ENCODE measurements at regions not wholly inside any gene's neighbourhood (a gene's known extent, or its start where the extent isn't known, plus 50 kb on each side); places are given as distances from the start of the nearest gene placed in this dataset.

DNA sequence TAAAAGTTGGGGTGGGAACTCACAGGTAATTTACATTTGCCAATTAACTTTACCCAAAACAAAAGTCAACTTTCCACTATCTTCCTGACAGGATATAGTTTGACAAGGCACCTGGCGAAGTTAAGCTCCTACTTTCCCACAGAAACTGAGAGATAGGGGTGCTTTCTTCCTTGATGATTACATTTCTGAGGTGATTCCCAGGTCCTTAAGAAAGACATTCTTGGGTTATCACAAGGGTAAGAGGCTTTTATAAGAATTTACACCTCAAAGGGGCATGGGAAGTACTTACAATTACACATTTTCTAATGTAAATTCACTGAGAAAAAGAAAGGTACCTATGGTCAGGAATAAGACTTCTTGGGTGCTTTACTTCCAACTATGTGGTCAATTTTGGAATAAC is 660.9 kb upstream of the MGAT4C start:
- Histone ChIP-seq H3T11ph (ENCODE audit: low read length) (no peak overlapping the region), H4K91ac (ENCODE audit: insufficient read length, low read depth, low read length) (no peak overlapping the region), H3K9ac (ENCODE audit: extremely low read depth, insufficient read length, low read length) (no peak overlapping the region), H3K23ac (ENCODE audit: insufficient read length, low read depth, low read length) (no peak overlapping the region), H3K79me1 (ENCODE audit: insufficient read depth, low read depth, low read length, poor library complexity, severe bottlenecking) (no peaks in the 10 kb centered on the region), H3K79me2 (ENCODE audit: insufficient read depth, low read length) (no peaks in the 10 kb centered on the region), H3K27ac (ENCODE audit: insufficient read length, low read depth, low read length) (no peak overlapping the region), H3K14ac (ENCODE audit: insufficient read depth, low read length) (no peak overlapping the region), H3K27me3 (ENCODE audit: insufficient read depth, low read length) (no peaks in the 10 kb centered on the region), H2AFZ (ENCODE audit: low read length) (no peak overlapping the region), H3K4me1 (ENCODE audit: insufficient read depth, low read length) (no peaks in the 10 kb centered on the region), H2BK12ac (ENCODE audit: insufficient read length, low read depth, low read length) (no peak overlapping the region), H2BK15ac (ENCODE audit: low read depth, low read length) (no peak overlapping the region), H3K56ac (ENCODE audit: insufficient read length, low read depth, low read length) (no peak overlapping the region), H3K23me2 (ENCODE audit: insufficient read length, low read depth, low read length, poor library complexity, severe bottlenecking) (no peaks in the 10 kb centered on the region), H4K20me1 (ENCODE audit: control insufficient read depth, insufficient read depth, insufficient read length) (no peaks in the 10 kb centered on the region), H3K9me3 (ENCODE audit: control insufficient read depth, low read depth, low read length) (no peaks in the 10 kb centered on the region), H3K18ac (ENCODE audit: insufficient read length, low read depth, low read length) (no peak overlapping the region), H3K4ac (ENCODE audit: low read depth, low read length) (no peak overlapping the region), H2BK20ac (ENCODE audit: low read depth, low read length, poor library complexity, severe bottlenecking) (no peak overlapping the region), H2AK5ac (ENCODE audit: insufficient read length, low read length) (no peak overlapping the region), H4K8ac (replicated peaks; ENCODE audit: insufficient read length, low read depth, low read length) (no peak overlapping the region), H2BK5ac (ENCODE audit: insufficient read length, low read length) (no peak overlapping the region), H4K5ac (ENCODE audit: insufficient read length, low read depth, low read length) (no peak overlapping the region), H3K4me2 (ENCODE audit: insufficient read depth, insufficient read length, low read length) (no peak overlapping the region), H2BK120ac (ENCODE audit: low read depth, low read length, poor library complexity, severe bottlenecking) (no peak overlapping the region)
- TF ChIP-seq, protein P1, sequence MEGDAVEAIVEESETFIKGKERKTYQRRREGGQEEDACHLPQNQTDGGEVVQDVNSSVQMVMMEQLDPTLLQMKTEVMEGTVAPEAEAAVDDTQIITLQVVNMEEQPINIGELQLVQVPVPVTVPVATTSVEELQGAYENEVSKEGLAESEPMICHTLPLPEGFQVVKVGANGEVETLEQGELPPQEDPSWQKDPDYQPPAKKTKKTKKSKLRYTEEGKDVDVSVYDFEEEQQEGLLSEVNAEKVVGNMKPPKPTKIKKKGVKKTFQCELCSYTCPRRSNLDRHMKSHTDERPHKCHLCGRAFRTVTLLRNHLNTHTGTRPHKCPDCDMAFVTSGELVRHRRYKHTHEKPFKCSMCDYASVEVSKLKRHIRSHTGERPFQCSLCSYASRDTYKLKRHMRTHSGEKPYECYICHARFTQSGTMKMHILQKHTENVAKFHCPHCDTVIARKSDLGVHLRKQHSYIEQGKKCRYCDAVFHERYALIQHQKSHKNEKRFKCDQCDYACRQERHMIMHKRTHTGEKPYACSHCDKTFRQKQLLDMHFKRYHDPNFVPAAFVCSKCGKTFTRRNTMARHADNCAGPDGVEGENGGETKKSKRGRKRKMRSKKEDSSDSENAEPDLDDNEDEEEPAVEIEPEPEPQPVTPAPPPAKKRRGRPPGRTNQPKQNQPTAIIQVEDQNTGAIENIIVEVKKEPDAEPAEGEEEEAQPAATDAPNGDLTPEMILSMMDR (conservative IDR thresholded peaks at IDR 0.05), result no peak
- H3K4me1 Mint-ChIP-seq, result peaks cover 8 to 20% of the 10 kb centered on the region in 2 experiments
- no peak overlapping the region for H3K4me3 Mint-ChIP-seq
- peaks cover 8% of the 10 kb centered on the region for H3K27me3 Mint-ChIP-seq (ENCODE audit: low read depth)
- H3K9me3 Mint-ChIP-seq, result peaks cover 14 to 17% of the 10 kb centered on the region in 2 experiments
- H3K36me3 Mint-ChIP-seq (ENCODE audit: insufficient read depth in 1 of 3, low read depth in 3 of 3), result peaks cover 9 to 17% (median 11%) of the 10 kb centered on the region in 3 experiments
- WGBS (ENCODE audit: extremely low coverage, insufficient read length, low lambda C conversion rate), result no CpG with 5 or more reads among the region's 1 CpG
- DNase-seq, result no peak
- H3K27ac Mint-ChIP-seq, result no peak overlapping the region; a peak in 1 of 7 replicates
